ENCODE measurements at regions not wholly inside any gene's neighbourhood (a gene's known extent, or its start where the extent isn't known, plus 50 kb on each side); places are given as distances from the start of the nearest gene placed in this dataset.

GRCh38 chr20:60953321-60953720 is 298.7 kb upstream of the CDH4 start:
- ChIA-PET CTCF (no interaction called here), POLR2A (no interaction called here)
- no peak for DNase-seq (ENCODE audit: extremely low spot score)
- no peak for TF ChIP-seq CTCF (IDR thresholded peaks at IDR 0.05; ENCODE audit: control extremely low read depth, extremely low read depth, low read depth, missing control alignments)

GRCh38 chr20:60955706-60956105 is 296.4 kb upstream of the CDH4 start:
- ChIA-PET POLR2A (no interaction called here), CTCF (no interaction called here)
- DNase-seq (ENCODE audit: extremely low spot score) = no peak
- TF ChIP-seq CTCF (IDR thresholded peaks at IDR 0.05; ENCODE audit: control extremely low read depth, extremely low read depth, low read depth, missing control alignments) = no peak

- ChIA-PET CTCF (no interaction called here), POLR2A (no interaction called here)
- no peak for TF ChIP-seq CTCF (IDR thresholded peaks at IDR 0.05; ENCODE audit: control extremely low read depth, extremely low read depth, low read depth, missing control alignments)
- DNase-seq (ENCODE audit: extremely low spot score) = no peak
Observed at GRCh38 chr20:60956194-60956593, 295.9 kb upstream of the CDH4 start.

GRCh38 chr20:60957621-60958020 is 294.4 kb upstream of the CDH4 start:
- no peak for DNase-seq (ENCODE audit: extremely low spot score)
- ChIA-PET CTCF (interaction anchor here (1.0 kb wide), 1 partner anchor 11 kb away, joined by 3 read pairs; no protein-coding TSS in a partner anchor), POLR2A (no interaction called here)
- no peak for TF ChIP-seq CTCF (IDR thresholded peaks at IDR 0.05; ENCODE audit: control extremely low read depth, extremely low read depth, low read depth, missing control alignments)

- no peak for TF ChIP-seq CTCF (IDR thresholded peaks at IDR 0.05; ENCODE audit: control extremely low read depth, extremely low read depth, low read depth, missing control alignments)
- CTCF ChIA-PET = no interaction called here
- POLR2A ChIA-PET = no interaction called here
Observed at GRCh38 chr20:60959971-60960370, 292.1 kb upstream of the CDH4 start.

GRCh38 chr20:60960500-60960899 is 291.6 kb upstream of the CDH4 start:
- ChIA-PET POLR2A (no interaction called here), CTCF (no interaction called here)
- TF ChIP-seq CTCF (IDR thresholded peaks at IDR 0.05; ENCODE audit: control extremely low read depth, extremely low read depth, low read depth, missing control alignments) = no peak
- no peak for DNase-seq (ENCODE audit: extremely low spot score)

More at GRCh38 chr20:60959971-60960370, 292.1 kb upstream of the CDH4 start:
- DNase-seq (ENCODE audit: extremely low spot score) = no peak

- ChIA-PET POLR2A (no interaction called here), CTCF (no interaction called here)
- no peak for TF ChIP-seq CTCF (IDR thresholded peaks at IDR 0.05; ENCODE audit: control extremely low read depth, extremely low read depth, low read depth, missing control alignments)
- no peak for DNase-seq (ENCODE audit: extremely low spot score)
Observed at GRCh38 chr20:60961551-60961950, 290.5 kb upstream of the CDH4 start.
